GM12875 (cell line): ENCODE measurements at regions not wholly inside any gene's neighbourhood (a gene's known extent, or its start where the extent isn't known, plus 50 kb on each side); places are given as distances from the start of the nearest gene placed in this dataset.

Source experiments
- H3K4me3 ChIP-seq: one replicate; pipeline ENCODE4 v1.5.1; 2011; ENCODE audit warnings: low read depth, low read length, control low read depth
- TF ChIP-seq, protein P1 (sequence below): IDR thresholded peaks from 2 replicates; pipeline ENCODE4 v1.5.1; 2011; ENCODE audit warnings: low read depth, mild to moderate bottlenecking, control low read depth, inconsistent platforms, low read length, moderate library complexity, borderline replicate concordance; ENCODE audit not compliant: insufficient read depth

DNA sequence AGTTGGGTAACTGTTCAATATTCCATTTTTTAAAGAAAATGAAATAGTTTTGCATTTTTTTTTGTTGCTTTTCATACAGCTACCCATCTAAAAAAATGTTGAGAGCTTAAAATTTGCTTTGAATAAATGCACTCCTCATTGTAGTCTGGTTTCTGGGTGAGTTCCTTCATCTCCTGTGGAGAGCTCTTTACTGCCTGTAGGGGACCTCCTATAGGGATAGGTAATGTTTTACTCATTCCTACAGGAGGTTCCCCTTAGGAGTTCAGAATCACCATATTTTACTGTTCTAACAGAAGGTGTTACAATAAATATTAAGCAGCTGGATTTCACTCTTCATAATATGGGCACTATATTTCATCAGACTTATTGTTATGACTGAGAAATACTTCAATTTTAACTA lies 947.3 kb upstream of the CRIM1 start:
- no peak overlapping the region for H3K4me3 ChIP-seq
- TF ChIP-seq, protein P1, sequence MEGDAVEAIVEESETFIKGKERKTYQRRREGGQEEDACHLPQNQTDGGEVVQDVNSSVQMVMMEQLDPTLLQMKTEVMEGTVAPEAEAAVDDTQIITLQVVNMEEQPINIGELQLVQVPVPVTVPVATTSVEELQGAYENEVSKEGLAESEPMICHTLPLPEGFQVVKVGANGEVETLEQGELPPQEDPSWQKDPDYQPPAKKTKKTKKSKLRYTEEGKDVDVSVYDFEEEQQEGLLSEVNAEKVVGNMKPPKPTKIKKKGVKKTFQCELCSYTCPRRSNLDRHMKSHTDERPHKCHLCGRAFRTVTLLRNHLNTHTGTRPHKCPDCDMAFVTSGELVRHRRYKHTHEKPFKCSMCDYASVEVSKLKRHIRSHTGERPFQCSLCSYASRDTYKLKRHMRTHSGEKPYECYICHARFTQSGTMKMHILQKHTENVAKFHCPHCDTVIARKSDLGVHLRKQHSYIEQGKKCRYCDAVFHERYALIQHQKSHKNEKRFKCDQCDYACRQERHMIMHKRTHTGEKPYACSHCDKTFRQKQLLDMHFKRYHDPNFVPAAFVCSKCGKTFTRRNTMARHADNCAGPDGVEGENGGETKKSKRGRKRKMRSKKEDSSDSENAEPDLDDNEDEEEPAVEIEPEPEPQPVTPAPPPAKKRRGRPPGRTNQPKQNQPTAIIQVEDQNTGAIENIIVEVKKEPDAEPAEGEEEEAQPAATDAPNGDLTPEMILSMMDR = no peak

- H3K4me3 ChIP-seq = no peak overlapping the region
- TF ChIP-seq, protein P1 = no peak
These were observed 963.7 kb upstream of the CRIM1 start for GRCh38 chr2:35391736-35392442.

GRCh38 chr2:35378791-35379190 lies 976.8 kb upstream of the CRIM1 start:
- H3K4me3 ChIP-seq = no peak overlapping the region
- TF ChIP-seq, protein P1 = no peak

DNA sequence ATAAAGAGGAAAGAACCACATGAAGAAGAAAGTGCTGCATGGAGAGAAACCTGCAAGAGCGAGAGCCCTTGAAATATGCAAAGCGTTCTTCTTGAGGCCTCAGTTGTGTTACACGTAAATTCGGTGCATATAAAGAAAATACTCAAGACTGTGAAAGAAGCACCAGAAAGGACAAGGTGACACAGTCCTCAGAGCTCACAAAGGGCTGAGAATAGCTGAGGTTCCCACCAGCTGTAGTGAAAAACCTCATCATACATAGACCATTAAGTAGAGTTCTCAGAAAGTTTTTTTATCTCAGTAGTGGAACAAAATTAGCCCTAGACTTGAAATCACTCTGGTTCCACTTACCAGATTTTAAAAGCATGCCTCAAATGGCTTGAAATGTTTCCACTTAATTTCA lies 980.7 kb upstream of the CRIM1 start:
- no peak overlapping the region for H3K4me3 ChIP-seq
- TF ChIP-seq, protein P1 = no peak

DNA sequence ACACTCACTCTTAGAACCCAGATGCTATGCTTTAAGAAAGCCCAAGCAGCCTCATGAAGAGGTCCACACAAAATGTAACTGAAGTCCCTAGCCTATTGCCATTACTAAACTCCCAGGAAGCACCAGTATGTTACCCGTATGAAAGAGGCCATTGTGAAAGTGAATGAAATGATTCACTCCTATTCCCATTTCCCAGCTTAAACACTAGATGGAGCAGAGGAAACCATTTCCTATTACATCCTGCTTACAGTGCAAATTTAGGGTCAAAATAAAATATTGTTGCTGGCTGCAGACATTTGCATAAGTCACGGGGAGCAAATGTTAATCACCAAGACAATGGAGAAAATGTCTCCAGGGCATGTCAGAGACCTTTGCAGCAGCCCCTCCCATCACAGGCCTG lies 989.7 kb upstream of the CRIM1 start:
- H3K4me3 ChIP-seq = no peak overlapping the region
- TF ChIP-seq, protein P1 = no peak

- TF ChIP-seq, protein P1 = no peak
- H3K4me3 ChIP-seq = no peak overlapping the region
These were observed 999.2 kb upstream of the CRIM1 start for GRCh38 chr2:35356332-35356731.

- TF ChIP-seq, protein P1 = no peak
- H3K4me3 ChIP-seq = no peak overlapping the region
These were observed 1000.5 kb upstream of the CRIM1 start for GRCh38 chr2:35355056-35355455.
